ENCODE measurements at regions not wholly inside any gene's neighbourhood (a gene's known extent, or its start where the extent isn't known, plus 50 kb on each side); places are given as distances from the start of the nearest gene placed in this dataset.

- no peak for DNase-seq
Observed at GRCh38 chr4:3831529-3832150, 65.5 kb downstream of the ADRA2C start.

- no peak for DNase-seq
Observed at GRCh38 chr4:3832536-3833220, 66.5 kb downstream of the ADRA2C start.

- no peak for DNase-seq
Observed at GRCh38 chr4:3833326-3833989, 67.3 kb downstream of the ADRA2C start.

- no peak for DNase-seq
Observed at GRCh38 chr4:3834186-3834662, 68.0 kb downstream of the ADRA2C start.

- no peak for DNase-seq
Observed at GRCh38 chr4:3834663-3835521, 68.7 kb downstream of the ADRA2C start.

- no peak for DNase-seq
Observed at GRCh38 chr4:3835527-3836405, 69.6 kb downstream of the ADRA2C start.

- DNase-seq = no peak
Observed at GRCh38 chr4:3836406-3836755, 70.2 kb downstream of the ADRA2C start.

GRCh38 chr4:3836756-3837601 is 70.8 kb downstream of the ADRA2C start:
- DNase-seq = no peak

- DNase-seq = no peak
Observed at GRCh38 chr4:3838437-3839380, 72.5 kb downstream of the ADRA2C start.

GRCh38 chr4:3845094-3845743 is 79.0 kb downstream of the ADRA2C start:
- DNase-seq = no peak

- no peak for DNase-seq
Observed at GRCh38 chr4:3845744-3846429, 79.7 kb downstream of the ADRA2C start.

GRCh38 chr4:3847211-3847940 is 81.2 kb downstream of the ADRA2C start:
- no peak for DNase-seq

- no peak for DNase-seq
Observed at GRCh38 chr4:3848323-3848722, 82.1 kb downstream of the ADRA2C start.

- DNase-seq = no peak
Observed at GRCh38 chr4:3849140-3849539, 83.0 kb downstream of the ADRA2C start.

- DNase-seq = no peak
Observed at GRCh38 chr4:3850128-3850527, 83.9 kb downstream of the ADRA2C start.

GRCh38 chr4:3851211-3851610 is 85.0 kb downstream of the ADRA2C start:
- DNase-seq = no peak

GRCh38 chr4:3851881-3852280 is 85.7 kb downstream of the ADRA2C start:
- no peak for DNase-seq

- DNase-seq = no peak
Observed at GRCh38 chr4:3852309-3852708, 86.1 kb downstream of the ADRA2C start.

Data from left hindlimb (tissue), 1 donor.